Choroid plexus epithelial cell (primary cell): ENCODE measurements at regions not wholly inside any gene's neighbourhood (a gene's known extent, or its start where the extent isn't known, plus 50 kb on each side); places are given as distances from the start of the nearest gene placed in this dataset.
"Not testable (repeated sequence)": the region's sequence is repeated elsewhere in the genome, so short reads cannot be mapped to it uniquely, and the experiment has no call there.

Experiments used
- DNase-seq: peaks from one replicate; pipeline ENCODE4 v3.0.0-alpha.2; 2010; ENCODE audit warnings: low read depth
- H3K4me3 ChIP-seq: 2 replicates; pipeline ENCODE4 v1.5.1; 2011; ENCODE audit warnings: low read depth, mild to moderate bottlenecking, control low read depth, low read length, moderate library complexity
- CTCF ChIP-seq: conservative IDR thresholded peaks from 2 replicates; pipeline ENCODE4 v1.5.1; 2011; ENCODE audit warnings: low read depth, mild to moderate bottlenecking, control low read depth, inconsistent platforms, low read length, moderate library complexity

- DNase-seq, result no peak
- no peak overlapping the region for H3K4me3 ChIP-seq
- TF ChIP-seq CTCF, result no peak
Measured at GRCh38 chr1:228945885-228946284, 210.6 kb downstream of the RHOU start.

GRCh38 chr1:228949617-228950016 is 214.3 kb downstream of the RHOU start:
- H3K4me3 ChIP-seq, DNase-seq: not testable (repeated sequence)

GRCh38 chr1:228953207-228953606 is 217.9 kb downstream of the RHOU start:
- DNase-seq, result no peak
- no peak overlapping the region for H3K4me3 ChIP-seq
- TF ChIP-seq CTCF, result no peak

GRCh38 chr1:228953808-228954207 is 218.5 kb downstream of the RHOU start:
- H3K4me3 ChIP-seq, DNase-seq: not testable (repeated sequence)

GRCh38 chr1:228955691-228956090 is 220.4 kb downstream of the RHOU start:
- no peak for TF ChIP-seq CTCF
- DNase-seq, result peak; percentile 39
- no peak overlapping the region for H3K4me3 ChIP-seq

- no peak for DNase-seq
- no peak for TF ChIP-seq CTCF
- no peak overlapping the region for H3K4me3 ChIP-seq
Measured at GRCh38 chr1:228956864-228957263, 221.6 kb downstream of the RHOU start.

- no peak for TF ChIP-seq CTCF
- H3K4me3 ChIP-seq, result no peak overlapping the region
- no peak for DNase-seq
Measured at GRCh38 chr1:228957535-228957934, 222.3 kb downstream of the RHOU start.

- H3K4me3 ChIP-seq, result no peak overlapping the region
- TF ChIP-seq CTCF, result no peak
- DNase-seq, result peak; percentile 34
Measured at GRCh38 chr1:228958121-228958520, 222.8 kb downstream of the RHOU start.
